DMS153 treated with DMSO at 0.1 percent for 48 hours (cell line): ENCODE measurements at regions not wholly inside any gene's neighbourhood (a gene's known extent, or its start where the extent isn't known, plus 50 kb on each side); places are given as distances from the start of the nearest gene placed in this dataset.

Experiments
- DNase-seq: peaks from one replicate; lab custom pipeline; 2025; ENCODE audit not compliant: unreplicated experiment; lab: John Stamatoyannopoulos, UW

DNA sequence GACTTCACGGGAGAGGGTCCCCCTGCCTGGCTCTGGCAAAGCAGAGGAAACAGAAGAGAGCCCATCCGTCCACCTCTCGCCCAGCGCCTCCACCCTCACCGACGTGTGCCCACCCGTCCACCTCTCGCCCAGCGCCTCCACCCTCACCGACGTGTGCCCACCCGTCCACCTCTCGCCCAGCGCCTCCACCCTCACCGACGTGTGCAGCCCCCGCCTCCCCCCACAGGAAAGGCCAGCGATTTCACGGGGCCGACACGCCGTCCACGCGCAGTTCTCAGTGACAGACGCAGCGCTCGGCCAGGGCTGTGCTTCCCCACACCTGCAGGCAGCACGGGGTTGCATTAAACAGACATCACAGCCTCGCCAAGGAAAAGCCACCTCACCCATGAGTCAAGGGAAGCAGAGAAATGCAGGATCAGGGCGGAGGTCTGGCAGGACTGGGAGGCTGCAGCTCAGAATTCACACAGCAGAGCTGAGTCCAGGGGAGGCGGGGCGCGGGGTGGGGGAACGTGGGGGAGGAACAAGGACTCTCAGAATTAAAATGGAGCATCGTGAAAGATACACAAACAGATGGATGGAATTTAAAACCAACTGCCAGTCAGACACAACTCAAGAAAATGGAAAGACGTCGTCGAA lies 377.7 kb downstream of the BRD1 start:
- no peak for DNase-seq

DNA sequence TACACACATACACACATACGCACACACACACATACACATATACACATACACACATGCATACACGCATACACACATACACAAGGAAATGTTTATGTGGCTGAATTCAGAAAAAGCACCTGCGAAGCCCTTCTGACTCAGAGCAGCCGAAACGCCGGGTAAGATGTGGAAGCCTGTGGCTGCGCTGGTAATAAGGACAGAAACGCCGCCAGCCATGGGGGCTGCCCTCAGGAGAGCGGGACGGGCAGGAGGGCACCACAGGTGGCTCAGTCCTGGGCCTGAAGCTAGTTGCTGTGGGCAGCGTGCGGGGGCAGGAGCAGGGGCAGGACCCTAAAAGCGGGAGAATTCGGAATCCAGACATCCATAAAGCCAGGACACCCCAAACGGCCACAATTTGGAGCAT lies 378.3 kb downstream of the BRD1 start:
- no peak for DNase-seq

- no peak for DNase-seq
Measured at GRCh38 chr22:49448526-49448925, 379.1 kb downstream of the BRD1 start.

DNA sequence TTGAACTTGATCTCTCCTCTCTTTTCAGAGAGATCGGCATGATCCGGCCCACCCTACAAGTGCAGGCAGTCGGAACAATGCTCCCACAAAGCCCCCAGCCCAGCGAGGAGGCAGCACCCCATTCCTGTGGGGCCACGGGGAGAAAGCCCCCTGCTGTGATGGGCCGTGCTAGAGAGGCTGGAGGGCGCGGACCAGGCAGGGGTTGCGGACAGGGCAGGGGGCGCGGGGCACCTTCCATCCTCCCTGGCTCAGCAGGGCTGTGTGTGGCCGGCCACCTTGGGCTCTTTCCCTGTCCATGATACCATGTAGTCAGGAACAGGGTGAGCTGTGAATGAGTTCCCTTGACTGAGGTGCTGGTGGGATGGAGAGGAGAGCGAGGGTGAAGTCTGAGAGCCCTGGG lies 379.8 kb downstream of the BRD1 start:
- DNase-seq = no peak

- no peak for DNase-seq
Measured at GRCh38 chr22:49446759-49447710, 380.6 kb downstream of the BRD1 start.

- DNase-seq = no peak
Measured at GRCh38 chr22:49446145-49446758, 381.4 kb downstream of the BRD1 start.

- DNase-seq = no peak
Measured at GRCh38 chr22:49444781-49445180, 382.9 kb downstream of the BRD1 start.

- no peak for DNase-seq
Measured at GRCh38 chr22:49440931-49441330, 386.7 kb downstream of the BRD1 start.

DNA sequence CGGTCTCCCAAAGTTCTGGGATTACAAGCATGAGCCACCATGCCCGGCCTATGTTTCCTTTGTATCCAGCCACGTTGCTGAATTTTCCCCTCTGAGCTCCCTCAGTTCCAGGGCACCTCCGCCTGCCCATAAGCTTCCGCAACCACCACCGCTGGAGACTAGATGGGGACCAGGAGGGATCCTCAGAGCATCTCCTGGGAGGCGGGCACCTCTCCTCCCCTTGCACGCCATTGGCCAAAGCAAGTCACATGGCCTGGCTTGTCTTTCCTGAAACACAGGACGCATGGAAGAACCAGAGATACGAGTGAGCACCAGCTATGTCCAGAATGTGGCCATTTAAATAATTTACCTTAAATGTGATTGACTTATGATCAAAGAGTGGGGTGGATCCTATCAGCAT lies 388.3 kb downstream of the BRD1 start:
- no peak for DNase-seq

DNA sequence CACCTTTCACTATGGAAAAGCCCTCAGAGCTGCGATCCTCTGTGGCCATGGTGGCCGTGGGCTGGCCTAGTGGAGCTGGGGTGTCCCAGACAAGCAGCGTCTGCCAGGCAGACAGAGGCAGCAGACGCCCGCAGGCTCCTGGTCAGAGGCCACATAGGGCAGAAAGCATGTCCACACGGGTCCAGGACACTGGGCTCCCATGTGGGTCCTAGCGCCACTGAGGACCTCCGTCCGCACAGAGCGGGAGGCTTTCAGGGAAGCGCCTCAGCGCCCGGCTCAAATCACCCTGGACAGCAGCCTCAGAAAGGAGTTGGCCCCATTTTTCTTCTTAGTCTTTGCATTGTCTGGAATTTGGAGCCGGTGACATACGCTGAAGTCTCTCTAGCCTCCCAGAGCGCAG lies 389.7 kb downstream of the BRD1 start:
- DNase-seq = no peak

DNA sequence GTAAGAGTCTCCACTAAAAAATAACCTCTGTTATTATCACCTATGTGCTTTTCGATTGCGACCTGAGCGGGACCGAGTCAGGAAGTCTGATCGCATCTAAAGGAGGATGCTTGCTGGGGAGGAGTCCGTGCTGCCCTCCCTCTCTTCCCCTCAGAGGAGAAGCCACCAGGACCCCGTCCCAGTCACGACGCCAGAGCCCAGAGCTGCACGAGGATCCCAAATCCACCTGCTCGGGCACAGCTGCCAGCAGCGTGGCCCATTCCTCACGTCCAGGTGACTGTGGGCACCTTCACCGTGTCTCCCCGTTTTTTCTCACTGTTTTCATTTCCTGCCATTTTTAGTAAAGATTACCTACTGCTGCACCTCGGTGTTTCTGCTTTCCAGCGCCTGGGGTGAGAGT lies 390.3 kb downstream of the BRD1 start:
- no peak for DNase-seq

DNA sequence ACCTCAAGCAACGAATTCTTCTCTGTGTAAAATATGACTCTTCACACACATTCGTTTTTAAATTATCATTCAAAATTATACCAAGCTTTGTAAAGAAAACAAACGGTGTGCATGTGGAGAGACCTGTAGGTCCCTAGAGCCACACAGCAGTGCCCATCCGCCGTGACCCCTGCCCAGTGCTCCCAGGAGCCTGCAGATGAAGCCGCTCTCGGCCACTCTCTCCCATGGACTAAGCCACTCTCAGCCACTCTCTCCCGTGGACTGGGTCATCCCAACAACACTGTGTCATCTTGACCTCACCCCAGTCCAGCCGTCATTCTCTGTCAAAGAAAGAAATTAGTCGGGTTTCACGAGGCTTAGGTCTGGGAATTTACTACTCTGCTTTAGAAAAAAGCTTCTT lies 391.6 kb downstream of the BRD1 start:
- DNase-seq = no peak

- DNase-seq = no peak
Measured at GRCh38 chr22:49435596-49435995, 392.1 kb downstream of the BRD1 start.

DNA sequence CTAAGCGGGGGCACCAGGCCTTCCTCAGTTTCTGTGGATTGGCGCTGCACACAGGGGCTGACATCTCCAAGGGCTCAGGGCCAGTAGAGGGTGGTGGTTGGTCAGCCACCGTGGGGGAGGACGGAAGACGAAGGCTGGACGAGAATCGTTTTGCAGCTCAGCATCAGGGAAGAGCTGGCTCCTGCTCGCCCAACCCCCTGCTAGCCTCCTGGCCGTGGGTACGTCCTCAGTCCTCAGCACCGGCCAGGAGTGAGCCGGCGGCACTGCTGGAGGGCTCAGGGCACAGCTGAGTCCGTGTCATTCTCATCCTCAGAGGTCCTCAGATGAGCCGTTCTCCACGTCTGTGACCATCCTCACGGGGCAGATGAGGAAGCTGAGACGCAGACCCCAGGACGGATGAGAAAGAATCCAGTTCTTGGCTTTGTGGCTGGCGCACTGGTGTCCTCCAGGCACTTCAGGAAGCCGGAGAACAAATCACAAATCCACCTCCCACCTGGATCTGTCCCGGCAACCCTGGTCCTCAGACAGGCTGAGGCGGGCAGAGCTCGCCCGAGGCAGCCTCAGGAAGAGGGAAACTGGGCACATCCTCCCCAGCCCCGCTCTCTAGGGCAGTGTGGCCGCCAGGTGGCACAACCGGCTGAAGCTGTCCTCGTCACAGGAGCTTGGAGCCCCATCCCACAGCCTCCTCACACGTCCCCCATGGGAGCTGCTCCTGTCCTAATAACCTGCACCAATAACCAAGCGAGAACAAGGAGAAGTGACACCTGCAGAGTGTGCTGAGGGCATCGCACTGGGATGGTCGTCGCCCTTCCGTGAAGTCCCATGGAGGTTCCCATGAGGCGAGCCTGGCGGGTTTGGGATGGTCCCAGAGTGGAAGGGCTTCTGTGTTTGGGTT lies 393.7 kb downstream of the BRD1 start:
- DNase-seq = no peak

- no peak for DNase-seq
Measured at GRCh38 chr22:49432897-49433443, 394.7 kb downstream of the BRD1 start.

GRCh38 chr22:49432211-49432896 lies 395.3 kb downstream of the BRD1 start:
- DNase-seq = no peak

DNA sequence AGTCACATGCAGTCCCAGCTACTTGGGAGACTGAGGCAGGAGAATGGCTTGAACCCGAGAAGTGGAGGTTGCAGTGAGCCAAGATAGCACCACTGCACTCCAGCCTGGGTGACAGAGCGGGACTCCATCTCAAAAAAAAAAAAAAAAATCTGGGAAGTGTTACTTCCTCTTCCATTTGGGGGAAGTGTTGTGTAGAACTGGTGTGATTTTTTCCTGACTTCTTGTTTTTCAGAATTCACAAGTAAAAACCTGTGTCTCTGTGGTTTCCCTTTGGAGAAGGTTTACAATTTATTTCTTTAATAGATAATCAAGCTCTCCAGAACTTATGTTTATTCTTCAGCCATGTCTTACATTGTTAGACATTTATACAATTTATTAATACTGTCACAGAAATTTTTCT lies 396.1 kb downstream of the BRD1 start:
- DNase-seq = no peak

DNA sequence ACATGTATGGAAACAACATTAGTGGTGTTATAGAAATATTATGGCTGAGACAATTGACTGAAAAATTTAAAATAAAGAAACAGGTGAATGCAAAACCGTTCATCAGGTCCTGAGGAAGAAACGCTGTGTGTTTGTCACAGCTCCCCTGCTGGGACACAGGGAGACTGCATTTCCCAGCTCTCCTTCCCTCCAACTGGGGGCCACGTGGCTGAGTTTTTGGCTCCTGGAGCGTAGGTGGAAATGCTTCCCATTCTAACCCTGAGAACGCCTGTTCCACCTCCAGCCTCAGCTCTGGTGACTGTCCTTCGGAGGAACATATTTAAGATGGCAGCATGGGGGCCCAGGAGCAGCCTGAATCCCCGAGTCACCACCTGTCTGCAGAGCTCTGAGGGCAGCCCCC lies 398.6 kb downstream of the BRD1 start:
- DNase-seq = no peak

- no peak for DNase-seq
Measured at GRCh38 chr22:49427941-49428340, 399.7 kb downstream of the BRD1 start.

DNA sequence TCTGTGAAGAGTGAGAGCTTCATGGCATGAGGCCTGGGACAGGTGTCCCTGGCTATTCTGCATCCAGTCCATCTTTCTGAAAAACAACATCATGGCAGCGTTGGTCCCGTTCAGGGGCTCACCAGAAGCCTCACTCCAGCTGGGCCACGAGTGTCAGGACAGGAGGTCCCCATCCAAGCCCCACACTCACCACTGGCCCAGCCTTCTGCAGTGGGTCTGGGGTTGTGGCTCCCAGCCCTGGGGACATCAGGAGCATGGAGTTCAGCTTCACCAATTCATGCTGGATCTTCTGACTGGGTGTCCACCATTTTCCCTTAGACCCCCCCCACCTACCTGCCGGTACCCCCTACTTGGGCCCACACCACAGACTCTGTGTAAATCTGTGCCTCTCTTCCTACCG lies 400.3 kb downstream of the BRD1 start:
- no peak for DNase-seq
